ENCODE measurements at regions not wholly inside any gene's neighbourhood (a gene's known extent, or its start where the extent isn't known, plus 50 kb on each side); places are given as distances from the start of the nearest gene placed in this dataset.

- TF ChIP-seq CTCF (conservative IDR thresholded peaks at IDR 0.05; ENCODE audit: low read depth in 2 of 2) (no peak), EZH2phosphoT487 (IDR thresholded peaks at IDR 0.05; ENCODE audit: unreplicated experiment) (no peak), EZH2 (IDR thresholded peaks at IDR 0.05; ENCODE audit: low read depth, unreplicated experiment) (no peak), REST (IDR thresholded peaks at IDR 0.05; ENCODE audit: unreplicated experiment) (no peak), POLR2AphosphoS5 (IDR thresholded peaks at IDR 0.05; ENCODE audit: low read depth) (no peak)
These were observed 98.7 kb upstream of the SCN7A start for GRCh38 chr2:166592750-166593149.

Data from GM23338 (cell line).